ENCODE measurements at regions not wholly inside any gene's neighbourhood (a gene's known extent, or its start where the extent isn't known, plus 50 kb on each side); places are given as distances from the start of the nearest gene placed in this dataset.
A peak's percentile ranks its signal among the peaks of the same experiment; 100 is the strongest.

GRCh38 chr1:22196041-22196440 lies 53.1 kb upstream of the WNT4 start:
- H3K9me3 ChIP-seq (ENCODE audit: low read depth) = no peaks in the 10 kb centered on the region
- no peak overlapping the region for H3K4me2 ChIP-seq
- Mint-ChIP-seq H3K4me3 (peak overlapping the region; percentile 34), H3K27me3 (ENCODE audit: insufficient read depth, low read depth) (peaks cover 36% of the 10 kb centered on the region), H3K4me1 (peaks cover 26% of the 10 kb centered on the region), H3K36me3 (peaks cover 6% of the 10 kb centered on the region), H3K9me3 (peaks cover 25% of the 10 kb centered on the region), H3K27ac (peak overlapping the region; percentile 76)
- no peak overlapping the region for H3K4me3 ChIP-seq
- H3K4me1 ChIP-seq = no peaks in the 10 kb centered on the region
- no peaks in the 10 kb centered on the region for H3F3A ChIP-seq (ENCODE audit: low read depth)
- no peaks in the 10 kb centered on the region for H3K36me3 ChIP-seq
- TF ChIP-seq EZH2 (IDR thresholded peaks at IDR 0.05) = no peak
- TF ChIP-seq, protein P1, sequence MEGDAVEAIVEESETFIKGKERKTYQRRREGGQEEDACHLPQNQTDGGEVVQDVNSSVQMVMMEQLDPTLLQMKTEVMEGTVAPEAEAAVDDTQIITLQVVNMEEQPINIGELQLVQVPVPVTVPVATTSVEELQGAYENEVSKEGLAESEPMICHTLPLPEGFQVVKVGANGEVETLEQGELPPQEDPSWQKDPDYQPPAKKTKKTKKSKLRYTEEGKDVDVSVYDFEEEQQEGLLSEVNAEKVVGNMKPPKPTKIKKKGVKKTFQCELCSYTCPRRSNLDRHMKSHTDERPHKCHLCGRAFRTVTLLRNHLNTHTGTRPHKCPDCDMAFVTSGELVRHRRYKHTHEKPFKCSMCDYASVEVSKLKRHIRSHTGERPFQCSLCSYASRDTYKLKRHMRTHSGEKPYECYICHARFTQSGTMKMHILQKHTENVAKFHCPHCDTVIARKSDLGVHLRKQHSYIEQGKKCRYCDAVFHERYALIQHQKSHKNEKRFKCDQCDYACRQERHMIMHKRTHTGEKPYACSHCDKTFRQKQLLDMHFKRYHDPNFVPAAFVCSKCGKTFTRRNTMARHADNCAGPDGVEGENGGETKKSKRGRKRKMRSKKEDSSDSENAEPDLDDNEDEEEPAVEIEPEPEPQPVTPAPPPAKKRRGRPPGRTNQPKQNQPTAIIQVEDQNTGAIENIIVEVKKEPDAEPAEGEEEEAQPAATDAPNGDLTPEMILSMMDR (IDR thresholded peaks at IDR 0.05) = no peak
- TF ChIP-seq EZH2phosphoT487 (IDR thresholded peaks at IDR 0.05) = no peak
- H2AFZ ChIP-seq (replicated peaks) = no peak overlapping the region
- H3K9ac ChIP-seq = no peak overlapping the region
- no peaks in the 10 kb centered on the region for H3K79me2 ChIP-seq (ENCODE audit: low read depth)
- H3K27ac ChIP-seq = no peak overlapping the region
- H4K20me1 ChIP-seq (ENCODE audit: low read depth) = no peaks in the 10 kb centered on the region
- no peak for DNase-seq (ENCODE audit: low spot score)
- peaks cover 84% of the 10 kb centered on the region for H3K27me3 ChIP-seq

DNA sequence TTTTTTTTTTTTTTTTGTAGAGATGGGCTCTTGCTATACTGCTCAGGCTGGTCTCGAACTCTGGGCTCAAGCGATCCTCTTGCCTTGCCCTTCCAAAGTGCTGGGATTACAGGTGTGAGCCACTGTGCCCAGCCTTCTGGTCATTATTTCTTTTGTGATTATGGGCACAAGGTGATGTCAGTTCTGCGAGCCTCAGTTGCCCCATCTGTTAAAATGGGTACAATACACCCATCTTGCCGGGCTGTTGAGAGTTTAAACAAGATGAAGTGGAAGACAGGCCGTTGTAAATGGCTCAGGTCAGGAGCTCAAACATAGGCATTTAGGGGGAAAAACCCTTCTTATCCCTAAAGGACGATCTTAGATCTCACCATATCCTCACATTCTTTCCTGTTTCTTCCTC lies 53.7 kb upstream of the WNT4 start:
- H3K36me3 ChIP-seq = no peaks in the 10 kb centered on the region
- no peak overlapping the region for H3K4me3 ChIP-seq
- Mint-ChIP-seq H3K9me3 (peaks cover 25% of the 10 kb centered on the region), H3K36me3 (peaks cover 6% of the 10 kb centered on the region), H3K27ac (no peak overlapping the region), H3K4me1 (peaks cover 20% of the 10 kb centered on the region), H3K27me3 (ENCODE audit: insufficient read depth, low read depth) (peaks cover 34% of the 10 kb centered on the region), H3K4me3 (no peak overlapping the region)
- TF ChIP-seq EZH2phosphoT487 (IDR thresholded peaks at IDR 0.05) (no peak), EZH2 (IDR thresholded peaks at IDR 0.05) (no peak)
- TF ChIP-seq, protein P1 (IDR thresholded peaks at IDR 0.05) = no peak
- H2AFZ ChIP-seq (replicated peaks) = no peak overlapping the region
- no peaks in the 10 kb centered on the region for H4K20me1 ChIP-seq (ENCODE audit: low read depth)
- H3K4me1 ChIP-seq = no peaks in the 10 kb centered on the region
- no peak overlapping the region for H3K4me2 ChIP-seq
- H3F3A ChIP-seq (ENCODE audit: low read depth) = no peaks in the 10 kb centered on the region
- H3K9me3 ChIP-seq (ENCODE audit: low read depth) = no peaks in the 10 kb centered on the region
- no peak overlapping the region for H3K27ac ChIP-seq
- no peak overlapping the region for H3K9ac ChIP-seq
- no peaks in the 10 kb centered on the region for H3K79me2 ChIP-seq (ENCODE audit: low read depth)
- no peak for DNase-seq (ENCODE audit: low spot score)
- peaks cover 84% of the 10 kb centered on the region for H3K27me3 ChIP-seq

DNA sequence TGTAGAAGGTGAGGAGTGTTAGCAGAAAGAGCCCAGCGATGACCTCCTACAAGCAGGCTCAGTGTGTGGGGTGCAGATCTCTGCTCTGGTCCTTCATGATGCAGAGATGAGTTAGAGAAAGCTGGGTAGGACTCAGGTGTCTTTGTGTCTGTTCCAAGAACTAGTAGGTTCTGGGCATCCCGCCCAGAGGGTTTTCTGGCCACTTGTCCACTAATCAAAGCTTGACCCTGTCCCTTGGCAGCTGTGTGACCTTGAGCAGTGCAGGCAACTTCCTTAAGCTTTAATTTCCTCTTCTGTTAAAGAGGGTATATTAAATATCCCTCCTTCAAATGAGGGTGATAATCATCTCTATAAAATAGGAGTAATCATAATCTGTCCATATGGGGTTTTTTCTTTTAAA lies 54.7 kb upstream of the WNT4 start:
- Mint-ChIP-seq H3K27ac (no peak overlapping the region), H3K9me3 (peaks cover 25% of the 10 kb centered on the region), H3K27me3 (ENCODE audit: insufficient read depth, low read depth) (peaks cover 37% of the 10 kb centered on the region), H3K4me3 (no peak overlapping the region), H3K36me3 (peaks cover 6% of the 10 kb centered on the region), H3K4me1 (peaks cover 16% of the 10 kb centered on the region)
- no peak overlapping the region for H3K4me3 ChIP-seq
- peaks cover 84% of the 10 kb centered on the region for H3K27me3 ChIP-seq
- DNase-seq (ENCODE audit: low spot score) = no peak
- TF ChIP-seq EZH2phosphoT487 (IDR thresholded peaks at IDR 0.05) (no peak), EZH2 (IDR thresholded peaks at IDR 0.05) (no peak)
- TF ChIP-seq, protein P1 (IDR thresholded peaks at IDR 0.05) = no peak
- no peak overlapping the region for H3K4me2 ChIP-seq
- no peaks in the 10 kb centered on the region for H3F3A ChIP-seq (ENCODE audit: low read depth)
- no peak overlapping the region for H2AFZ ChIP-seq (replicated peaks)
- H4K20me1 ChIP-seq (ENCODE audit: low read depth) = no peaks in the 10 kb centered on the region
- no peak overlapping the region for H3K9ac ChIP-seq
- no peak overlapping the region for H3K27ac ChIP-seq
- H3K9me3 ChIP-seq (ENCODE audit: low read depth) = no peaks in the 10 kb centered on the region
- H3K36me3 ChIP-seq = no peaks in the 10 kb centered on the region
- H3K4me1 ChIP-seq = no peaks in the 10 kb centered on the region
- H3K79me2 ChIP-seq (ENCODE audit: low read depth) = no peaks in the 10 kb centered on the region

Data from neural progenitor cell (in vitro differentiated cells).